IPS-NIHi7 (cell line): ENCODE measurements at regions not wholly inside any gene's neighbourhood (a gene's known extent, or its start where the extent isn't known, plus 50 kb on each side); places are given as distances from the start of the nearest gene placed in this dataset.
"Not testable (repeated sequence)": the region's sequence is repeated elsewhere in the genome, so short reads cannot be mapped to it uniquely, and the experiment has no call there.

Experiments
- DNase-seq: peaks from one replicate; pipeline ENCODE4 v3.0.0; 2012; ENCODE audit warnings: mixed read lengths; ENCODE audit errors: extremely low spot score

GRCh38 chr21:21858502-21859334 is 860.5 kb downstream of the NCAM2 start:
- DNase-seq = no peak

- DNase-seq = no peak
These were observed 862.7 kb downstream of the NCAM2 start for GRCh38 chr21:21860888-21861287.

GRCh38 chr21:21864321-21864840 is 866.2 kb downstream of the NCAM2 start:
- no peak for DNase-seq

GRCh38 chr21:21897275-21897883 is 899.2 kb downstream of the NCAM2 start:
- DNase-seq = no peak

DNA sequence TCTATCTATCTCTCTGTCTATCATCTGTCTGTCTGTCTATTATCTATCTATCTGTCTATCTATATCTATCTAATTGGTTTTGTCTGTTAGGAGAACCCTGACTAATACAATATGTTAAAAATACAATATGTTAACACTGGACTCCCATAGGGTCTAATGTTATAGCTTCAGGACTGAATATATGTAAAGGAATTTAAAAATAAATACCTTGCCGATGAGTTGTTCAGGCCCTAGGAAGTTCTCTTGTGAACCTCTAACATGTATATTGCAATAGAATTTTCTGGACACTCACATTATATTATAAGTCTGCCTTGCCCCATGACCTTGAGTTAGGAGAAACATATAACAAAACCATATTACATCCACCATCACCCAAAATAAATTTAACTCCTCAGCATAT is 900.6 kb downstream of the NCAM2 start:
- no peak for DNase-seq

DNA sequence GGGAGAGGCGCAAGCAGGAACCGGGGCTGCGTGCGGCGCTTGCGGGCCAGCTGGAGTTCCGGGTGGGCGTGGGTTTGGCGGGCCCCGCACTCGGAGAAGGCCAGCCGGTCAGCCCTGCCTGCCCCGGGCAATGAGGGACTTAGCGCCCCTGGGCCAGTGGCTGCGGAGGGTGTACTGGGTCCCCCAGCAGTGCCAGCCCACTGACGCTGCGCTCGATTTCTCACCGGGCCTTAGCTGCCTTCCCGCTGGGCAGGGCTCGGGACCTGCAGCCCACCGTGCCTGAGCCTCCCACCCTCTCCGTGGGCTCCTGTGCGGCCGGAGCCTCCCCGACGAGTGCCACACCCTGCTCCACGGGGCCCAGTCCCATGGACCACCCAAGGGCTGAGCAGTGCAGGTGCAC is 904.2 kb downstream of the NCAM2 start:
- DNase-seq = not testable (repeated sequence)

DNA sequence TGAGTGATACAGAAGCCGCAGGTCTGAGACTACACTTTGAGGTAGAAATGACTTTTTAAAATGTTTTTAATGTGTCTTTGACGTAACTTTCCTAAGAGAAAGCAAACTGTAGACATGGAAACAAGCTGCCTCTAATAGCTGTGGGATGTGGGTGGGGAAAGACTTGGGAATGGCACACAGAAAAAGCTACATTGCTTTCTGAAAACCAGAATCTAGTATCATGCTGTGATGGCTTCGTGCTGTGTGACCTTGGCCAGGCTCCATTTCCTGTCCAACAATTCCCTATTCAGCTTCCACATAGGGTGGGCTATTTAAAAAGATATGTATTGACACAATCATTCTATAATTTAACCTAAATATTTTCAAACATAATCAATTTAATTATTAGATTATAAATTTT is 909.1 kb downstream of the NCAM2 start:
- DNase-seq = no peak

DNA sequence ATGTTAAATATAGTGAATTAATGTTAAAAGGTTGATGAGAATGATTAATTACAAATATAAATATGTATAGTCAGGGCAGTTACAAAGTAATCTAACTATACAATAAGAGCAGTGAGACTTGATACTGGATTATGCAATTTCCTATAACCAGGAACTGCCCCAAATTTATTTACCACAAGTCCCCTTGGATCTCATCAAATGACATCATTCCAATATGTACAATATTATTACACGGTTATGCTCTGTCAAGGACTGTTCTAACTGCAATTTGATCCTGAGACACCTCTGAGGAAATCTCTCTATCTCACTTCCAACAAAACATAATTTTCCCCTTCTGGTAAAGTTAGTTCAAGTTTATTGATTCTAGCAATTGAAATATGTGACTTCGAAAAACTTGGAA is 917.6 kb downstream of the NCAM2 start:
- DNase-seq = no peak

- peak; percentile 32 for DNase-seq
These were observed 923.4 kb downstream of the NCAM2 start for GRCh38 chr21:21921410-21922232.

DNA sequence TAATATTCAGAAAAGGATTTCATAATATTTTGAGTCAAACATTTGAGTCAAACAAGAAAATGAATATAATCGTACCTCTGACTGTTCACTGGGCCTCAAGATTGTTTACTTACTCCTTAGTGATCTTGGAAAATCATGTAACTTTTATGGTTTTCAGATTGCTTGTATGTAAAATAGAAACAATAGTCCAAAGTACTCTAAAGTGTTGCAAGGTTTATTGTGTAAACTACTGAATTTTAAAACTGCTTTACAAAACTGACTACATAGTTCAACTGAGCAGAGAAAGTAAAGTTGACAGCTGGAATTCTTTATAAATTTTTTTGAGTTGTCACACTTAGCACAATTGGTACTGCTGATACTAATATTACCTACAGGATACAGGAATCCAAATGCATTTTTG is 931.0 kb downstream of the NCAM2 start:
- no peak for DNase-seq

GRCh38 chr21:21929789-21930188 is 931.6 kb downstream of the NCAM2 start:
- no peak for DNase-seq

DNA sequence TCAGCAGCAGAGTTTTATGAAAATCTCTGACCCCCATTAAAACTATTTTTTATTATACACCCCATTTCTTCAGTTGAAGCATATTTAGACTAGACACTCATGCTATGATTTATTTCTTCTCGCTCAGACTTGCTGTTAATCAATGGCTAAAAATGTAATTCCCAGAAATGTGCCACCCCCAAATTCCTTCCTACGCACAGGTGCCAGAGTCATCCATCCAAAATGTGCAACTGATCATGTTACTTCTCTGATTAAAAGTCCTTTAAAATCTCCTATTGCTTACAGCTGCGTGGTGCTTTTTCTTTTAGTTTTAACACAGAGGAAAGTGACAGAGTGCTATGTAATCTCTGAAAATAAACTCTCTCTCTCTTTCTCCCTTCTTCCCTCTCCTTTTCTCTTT is 954.4 kb downstream of the NCAM2 start:
- no peak for DNase-seq

GRCh38 chr21:21955204-21955603 is 957.0 kb downstream of the NCAM2 start:
- DNase-seq = no peak

- no peak for DNase-seq
These were observed 959.3 kb downstream of the NCAM2 start for GRCh38 chr21:21957490-21957889.

DNA sequence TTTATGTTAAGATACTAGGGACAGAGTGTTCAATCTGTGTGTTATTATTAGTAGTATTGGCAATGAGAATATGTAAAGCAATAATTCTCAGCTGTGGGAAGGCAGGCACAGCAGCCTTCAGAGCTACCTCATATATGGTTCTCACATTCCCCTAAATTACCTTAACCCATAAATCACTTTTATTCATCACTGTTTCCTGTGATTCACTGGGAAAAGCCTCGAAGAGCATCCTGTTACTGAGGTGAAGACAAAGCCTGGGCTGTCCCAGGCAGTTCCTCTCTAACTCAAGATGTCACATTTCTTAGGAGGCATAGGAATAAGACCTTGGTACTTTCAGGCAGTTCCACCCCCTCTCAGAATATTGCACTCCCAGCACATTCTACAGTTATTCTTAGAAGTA is 965.7 kb downstream of the NCAM2 start:
- no peak for DNase-seq

DNA sequence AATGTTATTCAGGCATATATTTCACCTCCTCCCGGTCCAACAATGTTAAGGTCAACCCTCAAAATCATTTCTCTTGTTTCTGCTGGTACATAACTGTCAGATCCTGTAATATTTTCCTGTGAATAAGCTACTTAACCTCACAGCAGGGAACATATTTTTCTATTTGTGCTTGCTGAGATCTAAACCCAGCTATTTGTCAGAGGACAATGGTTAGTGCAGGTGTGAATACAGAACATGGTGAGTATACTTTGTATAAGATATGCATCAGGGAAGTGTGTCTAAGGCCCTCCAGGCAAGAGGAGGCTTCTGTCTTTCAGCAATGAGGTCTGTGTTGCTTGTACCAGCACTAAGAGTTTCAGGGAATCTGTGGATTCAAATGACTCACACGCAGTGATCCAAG is 970.6 kb downstream of the NCAM2 start:
- DNase-seq = no peak

GRCh38 chr21:21969211-21969610 is 971.0 kb downstream of the NCAM2 start:
- DNase-seq = no peak

DNA sequence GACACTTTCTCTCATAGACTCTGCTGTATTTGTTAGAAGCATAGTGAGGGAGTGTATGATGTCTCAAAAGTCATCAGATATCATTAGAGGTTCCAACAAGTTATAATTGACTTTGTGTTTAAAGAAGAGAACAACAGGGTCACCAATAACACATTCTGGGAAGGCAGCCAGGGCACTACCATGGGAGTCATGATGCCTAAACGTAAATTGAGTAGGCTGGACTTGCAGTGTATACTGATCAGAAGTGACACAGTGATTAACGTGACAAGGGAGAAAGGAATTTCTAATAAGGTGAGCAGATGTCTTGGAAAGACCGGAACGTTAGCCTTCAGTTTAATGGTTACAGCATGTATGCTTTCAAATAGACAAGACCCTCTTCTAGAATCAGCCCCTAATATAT is 973.2 kb downstream of the NCAM2 start:
- no peak for DNase-seq

- peak; percentile 13 for DNase-seq
These were observed 975.6 kb downstream of the NCAM2 start for GRCh38 chr21:21973806-21974205.

DNA sequence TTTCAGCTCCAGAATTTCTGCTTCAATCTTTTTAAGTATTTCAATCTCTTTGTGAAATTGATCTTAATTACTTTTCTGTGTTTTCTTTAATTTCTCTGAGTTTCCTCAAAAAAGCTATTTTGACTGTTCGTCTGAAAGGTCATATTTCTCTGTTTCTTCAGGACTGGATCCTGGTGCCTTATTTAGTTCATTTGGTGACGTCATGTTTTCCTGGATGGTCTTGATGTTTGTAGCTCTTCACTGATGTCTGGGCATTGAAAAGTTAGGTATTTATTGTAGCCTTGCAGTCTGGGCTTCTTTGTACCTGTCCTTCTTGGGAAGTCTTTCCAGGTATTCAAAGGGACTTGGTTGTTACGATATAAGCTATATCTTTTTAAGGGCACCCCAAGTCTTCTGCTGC is 998.7 kb downstream of the NCAM2 start:
- DNase-seq = no peak

- DNase-seq = no peak
These were observed 999.5 kb downstream of the NCAM2 start for GRCh38 chr21:21997390-21998333.
